Glutamatergic neuron (in vitro differentiated cells): ENCODE measurements at regions not wholly inside any gene's neighbourhood (a gene's known extent, or its start where the extent isn't known, plus 50 kb on each side); places are given as distances from the start of the nearest gene placed in this dataset.

Source experiments
- DNase-seq: peaks from one replicate; pipeline ENCODE4 v3.0.0; 2022
- H3K27ac Mint-ChIP-seq: one replicate; pipeline ENCODE4 v1.8.0; 2020; ENCODE audit warnings: mild to moderate bottlenecking, mixed read lengths, inconsistent platforms; ENCODE audit not compliant: unreplicated experiment
- H3K27me3 Mint-ChIP-seq: one replicate; pipeline ENCODE4 v1.8.0; 2020; ENCODE audit warnings: mild to moderate bottlenecking, moderate library complexity, mixed read lengths, inconsistent platforms; ENCODE audit not compliant: unreplicated experiment
- H3K36me3 Mint-ChIP-seq: one replicate; pipeline ENCODE4 v1.8.0; 2020; ENCODE audit warnings: mild to moderate bottlenecking, mixed read lengths, inconsistent platforms; ENCODE audit not compliant: unreplicated experiment
- H3K4me1 Mint-ChIP-seq: one replicate; pipeline ENCODE4 v1.8.0; 2020; ENCODE audit warnings: mild to moderate bottlenecking, low read depth, mixed read lengths, inconsistent platforms; ENCODE audit not compliant: unreplicated experiment
- H3K4me3 Mint-ChIP-seq: one replicate; pipeline ENCODE4 v1.8.0; 2020; ENCODE audit warnings: mild to moderate bottlenecking, mixed read lengths, inconsistent platforms; ENCODE audit not compliant: unreplicated experiment
- H3K9me3 Mint-ChIP-seq: one replicate; pipeline ENCODE4 v1.8.0; 2020; ENCODE audit warnings: mild to moderate bottlenecking, moderate library complexity, mixed read lengths, inconsistent platforms; ENCODE audit not compliant: unreplicated experiment
- TF ChIP-seq, protein P1 (sequence below): fragments of 200-600 bp; sonication (generic); IDR thresholded peaks from one replicate; pipeline ENCODE4 v1.5.0; 2021; ENCODE audit not compliant: partially characterized antibody, unreplicated experiment

- H3K4me3 Mint-ChIP-seq: no peak overlapping the region
- no peaks in the 10 kb centered on the region for H3K27me3 Mint-ChIP-seq
- no peaks in the 10 kb centered on the region for H3K4me1 Mint-ChIP-seq
- H3K36me3 Mint-ChIP-seq: no peaks in the 10 kb centered on the region
- no peaks in the 10 kb centered on the region for H3K9me3 Mint-ChIP-seq
- TF ChIP-seq, protein P1, sequence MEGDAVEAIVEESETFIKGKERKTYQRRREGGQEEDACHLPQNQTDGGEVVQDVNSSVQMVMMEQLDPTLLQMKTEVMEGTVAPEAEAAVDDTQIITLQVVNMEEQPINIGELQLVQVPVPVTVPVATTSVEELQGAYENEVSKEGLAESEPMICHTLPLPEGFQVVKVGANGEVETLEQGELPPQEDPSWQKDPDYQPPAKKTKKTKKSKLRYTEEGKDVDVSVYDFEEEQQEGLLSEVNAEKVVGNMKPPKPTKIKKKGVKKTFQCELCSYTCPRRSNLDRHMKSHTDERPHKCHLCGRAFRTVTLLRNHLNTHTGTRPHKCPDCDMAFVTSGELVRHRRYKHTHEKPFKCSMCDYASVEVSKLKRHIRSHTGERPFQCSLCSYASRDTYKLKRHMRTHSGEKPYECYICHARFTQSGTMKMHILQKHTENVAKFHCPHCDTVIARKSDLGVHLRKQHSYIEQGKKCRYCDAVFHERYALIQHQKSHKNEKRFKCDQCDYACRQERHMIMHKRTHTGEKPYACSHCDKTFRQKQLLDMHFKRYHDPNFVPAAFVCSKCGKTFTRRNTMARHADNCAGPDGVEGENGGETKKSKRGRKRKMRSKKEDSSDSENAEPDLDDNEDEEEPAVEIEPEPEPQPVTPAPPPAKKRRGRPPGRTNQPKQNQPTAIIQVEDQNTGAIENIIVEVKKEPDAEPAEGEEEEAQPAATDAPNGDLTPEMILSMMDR: no peak
- DNase-seq: no peak
- H3K27ac Mint-ChIP-seq: no peak overlapping the region
These were observed 152.8 kb downstream of the FSIP2 start for GRCh38 chr2:185891403-185891802.

- Mint-ChIP-seq H3K36me3 (no peaks in the 10 kb centered on the region), H3K27ac (no peak overlapping the region), H3K27me3 (no peaks in the 10 kb centered on the region), H3K4me1 (no peaks in the 10 kb centered on the region), H3K4me3 (no peak overlapping the region), H3K9me3 (no peaks in the 10 kb centered on the region)
- TF ChIP-seq, protein P1: no peak
- DNase-seq: no peak
These were observed 153.3 kb downstream of the FSIP2 start for GRCh38 chr2:185891804-185892411.

DNA sequence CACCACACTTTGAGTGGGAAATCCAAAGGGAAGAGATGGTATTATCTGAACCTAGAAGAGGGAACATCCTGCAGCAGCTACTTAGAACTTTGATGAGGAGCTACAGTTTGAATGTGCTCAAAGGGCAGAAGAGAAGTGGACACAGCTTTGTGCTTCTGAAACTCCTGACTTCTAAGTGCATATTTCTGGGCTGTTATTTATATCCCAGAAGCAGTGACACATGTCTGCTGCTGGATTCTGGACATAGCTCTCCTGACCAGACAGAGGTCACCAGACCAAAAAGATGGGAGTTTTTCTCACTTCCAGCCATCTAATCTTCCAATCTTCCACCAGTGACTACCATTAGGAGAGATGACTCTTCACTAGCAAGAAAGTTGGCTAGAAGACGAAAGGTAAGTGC is 153.9 kb downstream of the FSIP2 start:
- no peaks in the 10 kb centered on the region for H3K27me3 Mint-ChIP-seq
- H3K4me3 Mint-ChIP-seq: no peak overlapping the region
- no peaks in the 10 kb centered on the region for H3K36me3 Mint-ChIP-seq
- H3K9me3 Mint-ChIP-seq: no peaks in the 10 kb centered on the region
- no peak for DNase-seq
- TF ChIP-seq, protein P1: no peak
- H3K4me1 Mint-ChIP-seq: no peaks in the 10 kb centered on the region
- no peak overlapping the region for H3K27ac Mint-ChIP-seq

DNA sequence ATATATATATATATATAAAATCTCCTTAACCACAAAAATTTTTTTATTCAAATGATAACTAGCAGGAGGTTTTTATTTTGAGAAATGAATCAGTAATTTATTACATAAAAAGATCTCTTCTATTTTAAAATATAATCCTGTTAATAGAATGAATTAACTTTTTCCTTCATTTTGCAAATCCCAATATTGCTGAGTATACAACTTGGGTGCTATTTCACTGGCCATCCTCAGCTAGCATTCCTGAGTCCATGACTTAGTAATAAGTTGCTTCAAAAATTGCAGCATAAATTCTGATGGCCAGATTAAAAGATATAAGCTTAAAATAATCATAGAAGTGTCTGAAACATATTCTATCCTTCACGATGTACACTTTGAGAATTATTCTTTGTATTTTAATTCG is 155.6 kb downstream of the FSIP2 start:
- Mint-ChIP-seq H3K36me3 (no peaks in the 10 kb centered on the region), H3K27me3 (no peaks in the 10 kb centered on the region), H3K27ac (no peak overlapping the region), H3K9me3 (no peaks in the 10 kb centered on the region), H3K4me3 (no peak overlapping the region), H3K4me1 (no peaks in the 10 kb centered on the region)
- no peak for DNase-seq
- TF ChIP-seq, protein P1: no peak

- H3K4me3 Mint-ChIP-seq: no peak overlapping the region
- DNase-seq: no peak
- H3K27me3 Mint-ChIP-seq: no peaks in the 10 kb centered on the region
- H3K9me3 Mint-ChIP-seq: peaks cover 1% of the 10 kb centered on the region
- no peaks in the 10 kb centered on the region for H3K36me3 Mint-ChIP-seq
- H3K4me1 Mint-ChIP-seq: no peaks in the 10 kb centered on the region
- no peak overlapping the region for H3K27ac Mint-ChIP-seq
- TF ChIP-seq, protein P1: no peak
These were observed 157.5 kb downstream of the FSIP2 start for GRCh38 chr2:185895828-185896693.
